HUDEP-2 (cell line): ENCODE measurements at regions not wholly inside any gene's neighbourhood (a gene's known extent, or its start where the extent isn't known, plus 50 kb on each side); places are given as distances from the start of the nearest gene placed in this dataset.
"Not testable (repeated sequence)": the region's sequence is repeated elsewhere in the genome, so short reads cannot be mapped to it uniquely, and the experiment has no call there.

Source experiments
- DNase-seq, 76 experiments: peaks; one replicate each; lab custom pipeline; 2025; ENCODE audit not compliant: unreplicated experiment in 76 of 76; lab: John Stamatoyannopoulos, UW

GRCh38 chr11:104705490-104706190, 192.6 kb downstream of the CASP12 start:
- DNase-seq: peak in 1 of 76 experiments; percentile 0

- DNase-seq: no peak
Observed at GRCh38 chr11:104704888-104705287, 193.4 kb downstream of the CASP12 start.

GRCh38 chr11:104704146-104704830, 194.0 kb downstream of the CASP12 start:
- no peak for DNase-seq

GRCh38 chr11:104700609-104701008, 197.7 kb downstream of the CASP12 start:
- no peak for DNase-seq

- no peak for DNase-seq
Observed at GRCh38 chr11:104699981-104700380, 198.3 kb downstream of the CASP12 start.

- DNase-seq: no peak
Observed at GRCh38 chr11:104695065-104695463, 203.2 kb downstream of the CASP12 start.

- peak in 2 of 76 experiments; percentile 6 to 13 for DNase-seq
Observed at GRCh38 chr11:104694259-104695064, 203.8 kb downstream of the CASP12 start.

- DNase-seq: no peak
Observed at GRCh38 chr11:104692751-104693150, 205.5 kb downstream of the CASP12 start.

GRCh38 chr11:104691129-104691528, 207.1 kb downstream of the CASP12 start:
- DNase-seq: no peak

GRCh38 chr11:104690241-104690640, 208.0 kb downstream of the CASP12 start:
- DNase-seq: no peak

- no peak for DNase-seq
Observed at GRCh38 chr11:104688731-104689130, 209.5 kb downstream of the CASP12 start.

- no peak for DNase-seq
Observed at GRCh38 chr11:104682206-104682605, 216.1 kb downstream of the CASP12 start.

- no peak for DNase-seq
Observed at GRCh38 chr11:104679258-104679657, 219.0 kb downstream of the CASP12 start.

- no peak for DNase-seq
Observed at GRCh38 chr11:104678408-104678807, 219.9 kb downstream of the CASP12 start.

GRCh38 chr11:104677069-104677468, 221.2 kb downstream of the CASP12 start:
- not testable (repeated sequence) for DNase-seq

GRCh38 chr11:104672897-104673296, 225.4 kb downstream of the CASP12 start:
- DNase-seq: no peak

- peak in 9 of 76 experiments; percentile 2 to 43 (median 21) for DNase-seq
Observed at GRCh38 chr11:104668797-104669463, 229.3 kb downstream of the CASP12 start.

GRCh38 chr11:104666624-104667023, 231.6 kb downstream of the CASP12 start:
- DNase-seq: no peak

GRCh38 chr11:104665641-104666040, 232.6 kb downstream of the CASP12 start:
- DNase-seq: peak in 1 of 76 experiments; percentile 0

- DNase-seq: no peak
Observed at GRCh38 chr11:104663190-104664140, 234.8 kb downstream of the CASP12 start.
